ENCODE measurements at regions not wholly inside any gene's neighbourhood (a gene's known extent, or its start where the extent isn't known, plus 50 kb on each side); places are given as distances from the start of the nearest gene placed in this dataset.

- DNase-seq, result no peak
- Histone ChIP-seq H3K9me3 (no peaks in the 10 kb centered on the region), H3K36me3 (no peaks in the 10 kb centered on the region), H3K4me3 (no peak overlapping the region), H3K4me1 (peaks cover 0 to 3% (median 0%) of the 10 kb centered on the region in 4 donors), H3K27me3 (peaks cover 0 to 5% of the 10 kb centered on the region in 2 donors), H3K27ac (no peak overlapping the region)
- intact Hi-C loops (cut with DNase I; ENCODE audit: low total_unique reads), result no loop called here
- TF ChIP-seq CTCF (IDR thresholded peaks at IDR 0.05), result no peak
These were observed 266.4 kb upstream of the RPL38 start for GRCh38 chr17:73936908-73937627.

GRCh38 chr17:73938706-73939105, 264.8 kb upstream of the RPL38 start:
- no peaks in the 10 kb centered on the region for H3K36me3 ChIP-seq
- H3K9me3 ChIP-seq, result no peaks in the 10 kb centered on the region
- peaks cover 0 to 10% of the 10 kb centered on the region in 2 donors for H3K27me3 ChIP-seq
- peaks cover 0 to 3% (median 0%) of the 10 kb centered on the region in 4 donors for H3K4me1 ChIP-seq
- DNase-seq, result no peak
- no peak for TF ChIP-seq CTCF (IDR thresholded peaks at IDR 0.05)
- H3K4me3 ChIP-seq, result no peak overlapping the region
- intact Hi-C loops (cut with DNase I; ENCODE audit: low total_unique reads), result no loop called here
- H3K27ac ChIP-seq, result no peak overlapping the region

DNA sequence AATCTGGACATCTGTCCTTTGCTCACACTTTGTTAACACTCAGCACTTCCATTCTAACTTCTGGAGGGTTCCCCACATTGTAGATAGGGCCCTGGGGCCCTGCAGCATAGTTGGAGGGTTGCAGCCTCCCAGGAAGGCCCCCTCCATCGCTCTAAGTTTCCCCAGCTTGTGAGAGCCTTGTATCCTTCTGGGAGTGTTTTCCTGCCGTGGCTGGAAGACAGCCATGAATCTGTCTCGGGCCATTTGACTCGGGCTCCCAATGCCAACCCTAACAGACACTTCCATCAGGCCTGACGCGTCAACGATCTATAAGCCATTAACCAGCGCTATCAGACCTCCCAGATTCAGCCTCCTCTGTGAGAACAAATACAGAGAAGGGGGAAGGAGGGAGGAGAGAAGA, 263.7 kb upstream of the RPL38 start:
- peaks cover 0 to 14% of the 10 kb centered on the region in 2 donors for H3K27me3 ChIP-seq
- no peaks in the 10 kb centered on the region for H3K9me3 ChIP-seq
- no peaks in the 10 kb centered on the region for H3K36me3 ChIP-seq
- no peaks in the 10 kb centered on the region for H3K4me1 ChIP-seq
- intact Hi-C loops (cut with DNase I; ENCODE audit: low total_unique reads), result no loop called here
- DNase-seq, result no peak
- no peak for TF ChIP-seq CTCF (IDR thresholded peaks at IDR 0.05)
- H3K27ac ChIP-seq, result no peak overlapping the region
- H3K4me3 ChIP-seq, result no peak overlapping the region

DNA sequence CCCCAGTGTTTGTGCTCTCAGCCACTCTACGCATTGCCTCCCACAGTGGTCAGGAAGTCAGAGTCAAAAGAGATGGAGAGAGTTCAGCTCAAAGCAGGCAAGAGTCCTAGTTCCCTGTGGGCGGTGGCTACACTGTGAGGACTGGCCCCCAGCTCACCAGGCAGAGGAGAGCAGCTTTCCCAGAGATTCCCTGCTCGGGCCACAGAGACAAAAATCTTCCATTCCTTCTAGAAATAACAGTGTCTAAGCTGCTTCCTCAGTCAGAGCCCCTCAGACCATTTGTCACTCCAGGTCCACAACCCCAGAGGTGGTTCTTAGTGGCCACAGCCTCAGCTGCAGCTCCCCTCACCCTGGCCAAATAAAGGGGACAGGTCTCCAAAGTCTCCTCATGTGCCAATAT, 263.0 kb upstream of the RPL38 start:
- H3K4me1 ChIP-seq, result no peaks in the 10 kb centered on the region
- intact Hi-C loops (cut with DNase I; ENCODE audit: low total_unique reads), result no loop called here
- DNase-seq, result no peak
- TF ChIP-seq CTCF (IDR thresholded peaks at IDR 0.05), result no peak
- H3K9me3 ChIP-seq, result no peaks in the 10 kb centered on the region
- no peak overlapping the region for H3K27ac ChIP-seq
- peaks cover 0 to 14% of the 10 kb centered on the region in 2 donors for H3K27me3 ChIP-seq
- H3K36me3 ChIP-seq, result no peaks in the 10 kb centered on the region
- H3K4me3 ChIP-seq, result no peak overlapping the region

DNA sequence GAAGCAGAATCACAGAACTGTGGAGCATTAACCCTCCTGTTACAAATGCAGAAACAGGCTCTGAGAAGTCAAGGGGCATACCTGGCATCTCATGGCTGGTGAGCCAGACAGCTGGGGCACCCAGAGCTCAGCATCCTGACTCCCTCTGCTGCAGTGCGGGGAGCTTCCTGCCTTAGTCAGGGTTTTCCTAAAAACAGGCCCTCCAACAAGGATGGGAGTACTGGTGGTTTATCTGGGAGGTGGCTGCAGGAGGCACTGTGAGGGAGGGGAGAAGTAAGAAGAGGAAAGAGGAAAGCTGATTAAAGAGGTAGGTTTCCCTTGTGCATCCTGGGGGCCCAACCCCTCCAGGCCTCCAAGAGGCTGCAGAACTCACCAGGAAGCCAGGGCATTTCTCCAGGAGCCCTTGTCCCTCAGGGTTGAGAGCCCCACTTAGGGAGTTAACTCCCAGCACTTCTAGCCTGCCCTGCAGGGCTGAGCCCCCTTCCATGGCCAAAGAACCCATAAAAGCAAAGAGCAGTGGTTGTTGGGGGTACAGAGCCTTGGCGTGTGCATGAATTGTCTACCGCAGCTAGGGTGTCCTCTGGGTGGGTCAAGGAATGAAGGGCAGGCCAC, 261.5 kb upstream of the RPL38 start:
- intact Hi-C loops (cut with DNase I; ENCODE audit: low total_unique reads), result no loop called here
- no peak for DNase-seq
- Histone ChIP-seq H3K27me3 (peaks cover 0 to 14% of the 10 kb centered on the region in 2 donors), H3K4me1 (no peaks in the 10 kb centered on the region), H3K36me3 (no peaks in the 10 kb centered on the region), H3K4me3 (no peak overlapping the region), H3K9me3 (no peaks in the 10 kb centered on the region), H3K27ac (no peak overlapping the region)
- TF ChIP-seq CTCF (IDR thresholded peaks at IDR 0.05), result no peak

All from tibial artery (tissue), 4 donors.